NCI-H510A treated with DMSO at 0.1 percent for 48 hours (cell line): ENCODE measurements at regions not wholly inside any gene's neighbourhood (a gene's known extent, or its start where the extent isn't known, plus 50 kb on each side); places are given as distances from the start of the nearest gene placed in this dataset.
A peak's percentile ranks its signal among the peaks of the same experiment; 100 is the strongest.
"Not testable (repeated sequence)": the region's sequence is repeated elsewhere in the genome, so short reads cannot be mapped to it uniquely, and the experiment has no call there.

Source experiments
- DNase-seq: peaks from one replicate; lab custom pipeline; 2025; lab: John Stamatoyannopoulos, UW

- no peak for DNase-seq
Measured at GRCh38 chr3:22759636-22760310, 443.4 kb upstream of the UBE2E2 start.

GRCh38 chr3:22765679-22766078 is 437.4 kb upstream of the UBE2E2 start:
- no peak for DNase-seq

- no peak for DNase-seq
Measured at GRCh38 chr3:22777834-22778233, 425.3 kb upstream of the UBE2E2 start.

- DNase-seq: no peak
Measured at GRCh38 chr3:22779737-22780136, 423.4 kb upstream of the UBE2E2 start.

- DNase-seq: no peak
Measured at GRCh38 chr3:22792533-22792932, 410.6 kb upstream of the UBE2E2 start.

GRCh38 chr3:22795917-22796316 is 407.2 kb upstream of the UBE2E2 start:
- DNase-seq: no peak

DNA sequence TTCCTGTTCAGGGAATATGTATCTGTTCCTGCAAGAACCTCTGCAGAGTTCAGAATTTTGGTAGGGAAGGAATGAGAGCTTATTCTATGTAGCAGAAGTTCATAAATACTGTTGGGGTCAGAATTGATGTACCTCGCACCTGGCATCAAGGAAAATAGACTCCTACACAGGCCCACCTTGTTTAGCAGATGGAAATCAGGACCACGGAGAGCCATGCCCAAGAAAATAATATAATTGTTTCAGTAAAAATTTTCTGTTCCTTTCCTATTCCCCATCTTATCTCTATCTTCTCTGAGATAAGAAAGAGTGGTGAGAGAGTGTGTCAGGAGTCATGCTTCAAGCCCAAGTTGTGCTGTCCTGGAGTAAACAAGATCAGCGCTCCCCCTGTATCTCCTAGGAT is 404.7 kb upstream of the UBE2E2 start:
- DNase-seq: no peak

GRCh38 chr3:22819209-22819608 is 383.9 kb upstream of the UBE2E2 start:
- DNase-seq: no peak

- DNase-seq: no peak
Measured at GRCh38 chr3:22835041-22835440, 368.1 kb upstream of the UBE2E2 start.

DNA sequence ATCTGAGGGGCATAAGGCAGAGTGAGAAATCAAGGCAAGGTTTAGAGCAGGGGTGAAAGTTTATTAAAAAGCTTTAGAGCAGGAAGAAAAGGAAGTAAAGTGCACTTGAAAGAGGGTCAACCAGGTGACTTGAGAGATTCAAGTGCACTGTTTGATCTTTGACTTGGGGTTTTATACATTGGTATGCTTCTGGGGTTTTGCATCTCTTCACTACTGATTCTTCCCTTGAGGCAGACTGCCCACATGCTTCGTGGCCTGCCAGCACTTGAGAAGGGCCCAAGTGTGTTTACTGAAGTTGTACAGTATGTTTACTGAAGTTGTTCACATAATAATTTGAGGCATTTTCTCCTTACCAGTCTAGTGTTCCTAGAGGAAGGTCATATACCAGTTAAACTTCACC is 367.0 kb upstream of the UBE2E2 start:
- DNase-seq: no peak

DNA sequence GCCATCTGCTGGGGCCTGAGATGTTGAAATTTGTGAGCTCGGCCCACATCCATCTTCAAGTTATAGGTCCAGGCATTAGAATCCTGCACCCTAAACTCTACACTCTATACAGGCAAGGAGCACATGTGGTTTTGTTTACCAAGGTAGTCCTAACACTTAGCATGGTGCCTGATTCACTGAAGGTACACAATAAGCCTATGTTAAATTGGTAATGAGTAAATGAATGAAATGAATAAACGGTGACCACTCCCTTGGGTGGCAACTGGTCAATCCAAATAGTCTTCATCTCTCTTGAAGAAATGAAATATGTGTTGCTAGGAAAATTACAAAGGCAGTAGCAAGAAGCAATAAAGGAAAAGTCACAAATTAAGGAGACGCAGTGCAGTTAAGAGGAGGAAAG is 359.3 kb upstream of the UBE2E2 start:
- DNase-seq: no peak

DNA sequence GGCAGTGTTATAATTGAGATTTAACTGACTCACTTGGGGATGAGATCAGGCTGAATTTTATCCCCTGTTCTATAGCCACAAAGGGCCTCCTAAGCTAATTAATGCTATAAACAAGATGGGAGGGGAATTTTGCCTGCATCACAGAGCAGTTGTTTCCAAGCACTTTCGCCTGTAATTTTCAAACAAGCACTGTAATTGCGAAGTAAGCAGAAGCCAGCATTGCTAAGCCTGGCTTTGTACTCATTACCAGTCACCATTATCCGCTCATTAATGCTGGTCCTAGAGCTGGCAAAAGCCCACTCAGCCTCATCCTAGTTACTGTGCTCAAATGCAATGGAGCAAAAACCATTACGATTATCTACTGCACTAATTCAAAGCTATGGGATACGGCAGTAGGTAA is 356.6 kb upstream of the UBE2E2 start:
- DNase-seq: no peak

DNA sequence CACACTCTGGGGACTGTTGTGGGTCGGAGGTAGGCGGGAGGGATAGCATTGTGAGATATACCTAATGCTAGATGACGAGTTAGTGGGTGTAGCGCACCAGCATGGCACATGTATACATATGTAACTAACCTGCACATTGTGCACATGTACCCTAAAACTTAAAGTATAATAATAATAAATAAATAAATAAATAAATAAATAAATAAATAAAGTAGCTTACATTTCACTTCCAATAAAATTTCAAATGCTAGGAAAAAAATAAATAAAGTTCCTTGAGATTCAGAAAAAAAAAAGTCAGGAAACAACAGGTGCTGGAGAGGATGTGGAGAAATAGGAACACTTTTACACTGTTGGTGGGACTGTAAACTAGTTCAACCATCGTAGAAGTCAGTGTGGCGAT is 353.5 kb upstream of the UBE2E2 start:
- not testable (repeated sequence) for DNase-seq

GRCh38 chr3:22856811-22857210 is 346.3 kb upstream of the UBE2E2 start:
- no peak for DNase-seq

DNA sequence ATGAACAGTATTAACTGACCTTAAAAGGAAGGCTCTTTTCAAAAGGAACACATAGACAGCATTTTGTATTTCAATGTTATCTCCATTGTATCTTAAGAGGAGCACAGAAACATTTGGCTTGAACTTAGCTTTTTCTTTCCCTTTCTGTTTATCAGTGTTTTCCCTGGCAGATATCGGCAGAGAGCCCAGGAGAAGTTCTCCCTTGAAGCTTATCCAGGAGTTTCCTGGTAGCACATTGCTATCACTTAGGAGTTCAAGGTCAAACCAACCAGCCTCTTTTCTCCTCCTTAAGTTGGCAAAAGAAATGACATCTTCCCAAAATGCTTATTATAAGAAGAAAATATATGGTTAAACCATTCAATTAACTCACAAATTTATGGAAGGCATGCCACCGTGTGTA is 344.6 kb upstream of the UBE2E2 start:
- DNase-seq: no peak

GRCh38 chr3:22859618-22860017 is 343.5 kb upstream of the UBE2E2 start:
- no peak for DNase-seq

DNA sequence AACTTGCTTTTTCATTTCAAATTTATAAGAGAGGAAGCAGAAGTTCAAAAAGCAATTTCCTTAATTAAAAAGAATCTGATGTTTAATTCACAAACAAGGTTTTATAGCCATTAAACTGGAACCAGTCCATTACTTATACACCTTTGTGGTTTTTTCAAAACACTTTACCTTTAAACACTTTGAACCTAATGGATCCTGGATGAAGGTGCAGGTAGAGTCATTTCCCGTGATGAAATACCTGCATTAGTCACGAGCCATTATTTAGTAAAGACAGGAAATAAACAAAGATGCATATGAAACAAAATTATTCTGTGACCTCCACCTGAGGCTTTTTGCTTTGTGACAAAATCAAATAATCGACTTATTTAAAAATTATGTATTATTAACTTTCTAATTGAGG is 341.7 kb upstream of the UBE2E2 start:
- DNase-seq: no peak

DNA sequence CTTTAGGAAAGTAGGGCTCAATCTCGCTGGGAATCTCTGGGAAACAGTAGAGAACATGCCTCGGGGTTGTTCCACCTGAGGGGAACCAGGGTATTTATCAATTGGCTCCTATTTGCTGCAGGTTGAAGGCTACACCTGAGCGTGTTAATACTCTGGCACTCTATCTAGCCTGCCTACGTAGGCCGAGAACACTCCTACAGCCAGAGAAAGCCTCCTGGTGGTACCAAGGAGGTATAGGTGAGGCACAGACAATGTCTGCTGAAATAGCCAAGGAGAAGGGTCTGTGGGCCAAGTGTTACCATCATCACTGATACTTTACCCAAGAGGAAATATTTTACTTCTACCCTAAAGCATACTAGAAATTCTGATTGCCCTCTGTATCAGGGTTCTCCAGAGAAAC is 341.0 kb upstream of the UBE2E2 start:
- DNase-seq: no peak

- DNase-seq: not testable (repeated sequence)
Measured at GRCh38 chr3:22882834-22883233, 320.3 kb upstream of the UBE2E2 start.

DNA sequence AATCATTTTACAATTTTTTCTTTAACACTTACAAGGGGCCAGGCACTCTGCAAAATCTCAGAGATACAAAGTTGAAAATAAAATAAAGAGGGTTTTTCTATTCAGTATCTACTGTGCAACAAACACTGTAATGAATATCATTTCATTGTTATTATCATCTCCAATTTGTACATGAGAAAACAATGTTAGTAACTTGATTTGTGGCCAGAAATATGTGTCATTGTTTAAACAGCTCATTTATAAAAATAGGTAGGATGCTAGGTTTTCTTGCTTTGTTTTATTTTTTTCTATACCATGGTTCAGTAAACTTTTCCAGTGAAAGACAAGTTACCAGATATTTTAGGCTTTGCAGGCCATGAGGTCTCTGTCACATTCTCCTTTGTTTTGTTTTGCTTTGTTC is 318.1 kb upstream of the UBE2E2 start:
- no peak for DNase-seq

DNA sequence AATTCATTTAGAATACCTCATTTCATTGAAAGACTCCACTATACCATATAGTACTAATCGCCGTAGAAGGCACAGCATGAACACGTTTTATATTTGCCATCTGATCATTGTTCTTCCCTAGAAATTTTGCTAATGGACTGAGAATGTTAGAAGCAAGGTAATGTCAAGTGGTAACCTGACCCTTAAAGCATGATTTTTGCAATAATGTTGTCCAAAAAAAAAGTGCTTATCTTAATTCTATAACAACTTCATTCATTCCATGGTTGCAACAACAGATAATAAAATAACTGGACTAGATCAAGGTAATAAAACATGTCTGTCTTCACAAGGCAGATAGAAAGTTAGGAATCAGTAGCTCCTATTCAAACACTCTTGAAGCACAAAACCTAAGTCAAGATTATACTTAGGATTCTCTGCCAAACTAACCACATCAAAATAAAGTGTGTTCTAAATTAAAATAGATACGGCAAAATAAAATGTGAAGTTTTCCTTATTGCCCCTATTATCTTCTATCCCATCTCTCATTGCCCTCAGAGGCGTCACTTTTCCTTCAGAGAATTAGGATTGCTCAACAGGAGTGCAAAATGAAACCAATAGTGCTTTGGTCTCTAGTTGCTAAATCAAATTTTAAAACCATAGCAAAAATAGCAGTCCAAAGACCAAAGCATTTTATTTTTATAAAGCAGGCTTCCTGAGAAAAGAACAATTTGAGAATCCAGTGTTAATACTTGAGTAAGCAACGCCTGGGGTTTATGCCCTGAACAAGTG is 317.4 kb upstream of the UBE2E2 start:
- DNase-seq: no peak

- no peak for DNase-seq
Measured at GRCh38 chr3:22886439-22887068, 316.6 kb upstream of the UBE2E2 start.

DNA sequence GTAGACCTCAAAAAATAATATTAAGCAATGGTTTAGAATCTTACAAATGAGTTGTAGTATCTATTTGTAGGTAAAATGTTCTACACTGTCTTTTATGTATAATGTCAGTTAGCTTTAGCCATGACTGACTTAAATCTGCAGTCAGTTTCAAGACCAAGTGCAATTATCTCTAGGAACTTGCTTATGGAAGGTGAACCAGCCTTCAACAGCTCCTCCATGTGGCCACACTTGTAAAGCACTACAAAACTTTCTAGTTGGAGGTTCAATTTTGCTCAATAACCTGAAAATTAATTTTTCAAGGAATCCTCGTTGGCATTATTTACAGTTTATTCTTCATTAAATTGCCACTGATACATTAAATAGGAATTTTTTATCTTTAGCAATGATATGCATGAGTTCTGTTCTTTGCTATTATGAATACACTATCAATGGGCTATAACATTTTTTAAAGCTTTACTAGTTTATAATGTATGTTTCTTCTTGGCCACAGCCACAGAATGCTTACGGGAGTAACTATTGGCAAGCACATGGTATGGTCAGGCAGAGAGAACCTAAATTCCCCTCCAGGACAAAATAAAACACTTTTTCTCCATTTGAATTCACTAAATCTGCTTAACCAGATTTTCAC is 315.3 kb upstream of the UBE2E2 start:
- DNase-seq: peak; percentile 10
